GM12878 (cell line): ENCODE measurements at regions not wholly inside any gene's neighbourhood (a gene's known extent, or its start where the extent isn't known, plus 50 kb on each side); places are given as distances from the start of the nearest gene placed in this dataset.

Experiments used
- ATAC-seq: fragments of 200-7000 bp; cut with Tn5 transposase; 3 replicates; pipeline ENCODE4 v1.9.1; 2020; ENCODE audit warnings: mild to moderate bottlenecking, moderate library complexity
- BruUV-seq: library from RNA; stranded (reverse); fragments of 400-500 nt; replicated peaks from 2 replicates; lab custom pipeline; 2021; lab: Mats Ljungman, UMichigan
- CTCF ChIA-PET: fragments of 300-600 bp; sonication (Branson Sonifier 250); formaldehyde crosslinking; extraction: SDS; loops from one replicate; lab custom pipeline; 2021; ENCODE audit warnings: inconsistent platforms; lab: Yijun Ruan, JAX
- POLR2A ChIA-PET: fragments of 350-600 bp; formaldehyde crosslinking; extraction: SDS; loops from one replicate; lab custom pipeline; 2021; ENCODE audit warnings: inconsistent platforms; lab: Charles Lee
- RAD21 ChIA-PET: fragments of 300-600 bp; sonication (Branson Sonifier 250); formaldehyde crosslinking; loops from one replicate; lab custom pipeline; 2023; ENCODE audit warnings: antibody characterized with exemption; ENCODE audit not compliant: unreplicated experiment; lab: Charles Lee
- SMC1A ChIA-PET: fragments of 300-600 bp; sonication (Branson Sonifier 250); formaldehyde crosslinking; loops from one replicate; lab custom pipeline; 2023; ENCODE audit not compliant: unreplicated experiment, uncharacterized antibody; lab: Charles Lee
- DNase-seq: peaks from one replicate; pipeline ENCODE4 v3.0.0-alpha.2; 2011; ENCODE audit warnings: low read depth, low spot score
- FAIRE-seq: peaks from 3 replicates; lab custom pipeline; 2011; peaks lifted over from hg19 to GRCh38; lab: Jason Lieb, UNC
- H2AFZ ChIP-seq: 2 replicates; pipeline ENCODE4 v1.6.0; 2011; ENCODE audit warnings: low read depth, low read length, control low read depth; ENCODE audit not compliant: control insufficient read depth
- H3K27ac ChIP-seq: 2 replicates; pipeline ENCODE4 v1.5.1; 2011; ENCODE audit warnings: control low read depth; ENCODE audit not compliant: control insufficient read depth, insufficient read depth
- H3K27me3 ChIP-seq, 2 experiments: replicated peaks in 1 of 2; 2 replicates each; pipeline versions ENCODE4 v1.6.0 to v1.6.1; 2011; ENCODE audit warnings: low read length in 1 of 2; ENCODE audit not compliant: control insufficient read depth in 2 of 2, insufficient read depth in 2 of 2
- H3K36me3 ChIP-seq, 2 experiments: 2 replicates each; pipeline ENCODE4 v1.5.1; 2011; ENCODE audit warnings: low read length in 1 of 2; ENCODE audit not compliant: control insufficient read depth in 2 of 2, insufficient read depth in 2 of 2
- H3K4me1 ChIP-seq: 2 replicates; pipeline ENCODE4 v1.6.1; 2011; ENCODE audit warnings: mild to moderate bottlenecking, low read length, moderate library complexity, mixed read lengths; ENCODE audit not compliant: control insufficient read depth, insufficient read depth
- H3K4me2 ChIP-seq: 2 replicates; pipeline ENCODE4 v1.6.0; 2011; ENCODE audit warnings: control low read depth; ENCODE audit not compliant: control insufficient read depth, insufficient read depth
- H3K4me3 ChIP-seq: fragments of 200-600 bp; sonication (generic); 2 replicates; pipeline ENCODE4 v1.5.1; 2016
- H3K79me2 ChIP-seq: 2 replicates; pipeline ENCODE4 v1.6.0; 2011; ENCODE audit warnings: low read length; ENCODE audit not compliant: control insufficient read depth, insufficient read depth
- H3K9ac ChIP-seq: 2 replicates; pipeline ENCODE4 v1.8.0; 2011; ENCODE audit warnings: low read length, control low read depth, mixed read lengths; ENCODE audit not compliant: control insufficient read depth, insufficient read depth
- H3K9me3 ChIP-seq: replicated peaks from 3 replicates; pipeline ENCODE4 v1.5.1; 2011; ENCODE audit warnings: mild to moderate bottlenecking, low read length; ENCODE audit not compliant: control insufficient read depth, insufficient read depth
- H4K20me1 ChIP-seq: 2 replicates; pipeline ENCODE4 v1.6.0; 2011; ENCODE audit not compliant: control insufficient read depth, insufficient read depth
- CBX5 ChIP-seq: sonication (generic); IDR thresholded peaks from 2 replicates; pipeline ENCODE4 v1.6.1; 2016; ENCODE audit warnings: low read depth, moderate library complexity, mild to moderate bottlenecking, inconsistent platforms
- CREB1 ChIP-seq: IDR thresholded peaks from 2 replicates; pipeline ENCODE4 v1.6.1; 2012; ENCODE audit warnings: low read depth, mild to moderate bottlenecking, inconsistent platforms
- ESRRA ChIP-seq: IDR thresholded peaks from 2 replicates; pipeline ENCODE4 v1.6.1; 2012; ENCODE audit warnings: mild to moderate bottlenecking, low read length, improper control_type of control experiment
- FOXM1 ChIP-seq: IDR thresholded peaks from 2 replicates; pipeline ENCODE4 v1.6.1; 2012; ENCODE audit warnings: low read depth, mild to moderate bottlenecking, inconsistent platforms, low read length, moderate library complexity
- GATAD2B ChIP-seq: fragments of 450-650 bp; conservative IDR thresholded peaks from 2 replicates; pipeline ENCODE4 v1.6.1; 2017; ENCODE audit warnings: low read depth, mild to moderate bottlenecking, moderate library complexity
- JUND ChIP-seq: IDR thresholded peaks from 2 replicates; pipeline ENCODE4 v1.6.1; 2012; ENCODE audit warnings: low read depth, mild to moderate bottlenecking, low read length, improper control_type of control experiment, moderate library complexity
- KAT2A ChIP-seq: conservative IDR thresholded peaks from 2 replicates; pipeline ENCODE4 v1.6.1; 2011; ENCODE audit warnings: low read depth, low read length; ENCODE audit not compliant: control insufficient read depth
- NFYB ChIP-seq: IDR thresholded peaks from 2 replicates; pipeline ENCODE4 v1.6.1; 2011; ENCODE audit warnings: low read depth, mild to moderate bottlenecking, low read length, improper control_type of control experiment, moderate library complexity; ENCODE audit not compliant: insufficient read depth
- POLR2A ChIP-seq: IDR thresholded peaks from 2 replicates; pipeline ENCODE4 v1.6.1; 2011; ENCODE audit warnings: low read depth, mild to moderate bottlenecking, low read length
- POLR2AphosphoS5 ChIP-seq: IDR thresholded peaks from 2 replicates; pipeline ENCODE4 v1.6.1; 2011; ENCODE audit warnings: mild to moderate bottlenecking, low read length, inconsistent platforms
- RAD21 ChIP-seq: IDR thresholded peaks from 2 replicates; pipeline ENCODE4 v1.6.1; 2011; ENCODE audit warnings: mild to moderate bottlenecking, low read depth, low read length, moderate library complexity; ENCODE audit not compliant: insufficient read depth
- RBBP5 ChIP-seq: fragments of 200-600 bp; sonication (generic); conservative IDR thresholded peaks from 2 replicates; pipeline ENCODE4 v1.6.1; 2016
- SIN3A ChIP-seq: IDR thresholded peaks from 2 replicates; pipeline ENCODE4 v1.6.1; 2012; ENCODE audit warnings: low read depth, low read length, improper control_type of control experiment
- SP1 ChIP-seq: IDR thresholded peaks from one replicate; pipeline ENCODE4 v1.6.1; 2011; ENCODE audit warnings: low read depth, low read length
- SREBF1 ChIP-seq: IDR thresholded peaks from 2 replicates; pipeline ENCODE4 v1.6.1; 2012; ENCODE audit warnings: mild to moderate bottlenecking, low read length
- WRNIP1 ChIP-seq: IDR thresholded peaks from 2 replicates; pipeline ENCODE4 v1.6.1; 2011; ENCODE audit warnings: low read depth, low read length, improper control_type of control experiment, borderline replicate concordance
- YY1 ChIP-seq: IDR thresholded peaks from 2 replicates; pipeline ENCODE4 v1.6.1; 2011; ENCODE audit warnings: low read depth, mild to moderate bottlenecking, low read length
- WGBS: methylation state at CpG from one replicate; pipeline ENCODE4 v1.1.6; 2016; ENCODE audit warnings: low lambda C conversion rate; ENCODE audit not compliant: insufficient replicate concordance, insufficient coverage; ENCODE audit errors: missing lambda C conversion rate; 5-methylcytosine and 5-hydroxymethylcytosine counted together
- in situ Hi-C: fragments of 300-500 bp; cut with MboI; formaldehyde crosslinking; loops from 9 replicates; pipeline ENCODE4 v1.14.3; 2018; ENCODE audit warnings: mixed read lengths
- intact Hi-C: fragments of 100-400 bp; cut with micrococcal nuclease; formaldehyde crosslinking; loops from one replicate; pipeline ENCODE4 v1.14.2; 2022; ENCODE audit not compliant: unreplicated experiment
- TF ChIP-seq, protein P1 (sequence below): IDR thresholded peaks from 2 replicates; pipeline ENCODE4 v1.6.1; 2012; ENCODE audit warnings: low read depth, low read length, improper control_type of control experiment
- TF ChIP-seq, protein P2 (sequence below): fragments of 450-650 bp; formaldehyde crosslinking; IDR thresholded peaks from 2 replicates; pipeline ENCODE4 v1.4.0; 2020; ENCODE audit warnings: mild to moderate bottlenecking, moderate library complexity
- TF ChIP-seq, protein P3 (sequence below): IDR thresholded peaks from 2 replicates; pipeline ENCODE4 v1.6.1; 2011; ENCODE audit warnings: mild to moderate bottlenecking, low read depth, low read length, moderate library complexity; ENCODE audit not compliant: insufficient replicate concordance

DNA sequence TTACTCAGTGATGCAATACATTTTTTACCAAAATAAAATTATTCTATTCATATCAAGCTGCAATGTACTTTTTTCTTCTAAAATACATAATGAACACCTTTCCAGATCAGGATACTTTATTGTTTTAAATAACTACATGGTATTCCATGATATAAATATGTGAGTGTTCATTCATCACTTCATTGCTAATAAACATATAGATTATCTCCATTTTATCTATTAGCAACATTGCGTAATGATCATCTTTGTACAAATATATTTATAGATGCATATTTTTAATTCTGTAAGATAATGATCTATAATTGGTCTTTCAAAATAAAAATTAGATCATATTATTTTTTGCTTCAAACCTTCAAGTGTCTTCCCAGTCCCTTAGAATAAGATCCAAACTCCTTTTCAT is 156.1 kb upstream of the HHIP start:
- H3K27ac ChIP-seq: no peak overlapping the region
- FAIRE-seq (no peak), DNase-seq (no peak), ATAC-seq (no peak)
- no peaks in the 10 kb centered on the region for H4K20me1 ChIP-seq
- POLR2A ChIA-PET: no interaction called here
- no peaks in the 10 kb centered on the region for H3K27me3 ChIP-seq
- CTCF ChIA-PET: no interaction called here
- H3K9ac ChIP-seq: no peak overlapping the region
- TF ChIP-seq, protein P1, sequence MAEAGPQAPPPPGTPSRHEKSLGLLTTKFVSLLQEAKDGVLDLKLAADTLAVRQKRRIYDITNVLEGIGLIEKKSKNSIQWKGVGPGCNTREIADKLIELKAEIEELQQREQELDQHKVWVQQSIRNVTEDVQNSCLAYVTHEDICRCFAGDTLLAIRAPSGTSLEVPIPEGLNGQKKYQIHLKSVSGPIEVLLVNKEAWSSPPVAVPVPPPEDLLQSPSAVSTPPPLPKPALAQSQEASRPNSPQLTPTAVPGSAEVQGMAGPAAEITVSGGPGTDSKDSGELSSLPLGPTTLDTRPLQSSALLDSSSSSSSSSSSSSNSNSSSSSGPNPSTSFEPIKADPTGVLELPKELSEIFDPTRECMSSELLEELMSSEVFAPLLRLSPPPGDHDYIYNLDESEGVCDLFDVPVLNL: no peak
- no peak for TF ChIP-seq POLR2A
- TF ChIP-seq FOXM1: no peak
- no peak for TF ChIP-seq RBBP5
- TF ChIP-seq KAT2A: no peak
- TF ChIP-seq SP1: no peak
- no peak for TF ChIP-seq POLR2AphosphoS5
- no peak for TF ChIP-seq JUND
- TF ChIP-seq YY1: no peak
- TF ChIP-seq CBX5: no peak
- TF ChIP-seq SIN3A: no peak
- TF ChIP-seq WRNIP1: no peak
- no peak for TF ChIP-seq GATAD2B
- TF ChIP-seq, protein P2, sequence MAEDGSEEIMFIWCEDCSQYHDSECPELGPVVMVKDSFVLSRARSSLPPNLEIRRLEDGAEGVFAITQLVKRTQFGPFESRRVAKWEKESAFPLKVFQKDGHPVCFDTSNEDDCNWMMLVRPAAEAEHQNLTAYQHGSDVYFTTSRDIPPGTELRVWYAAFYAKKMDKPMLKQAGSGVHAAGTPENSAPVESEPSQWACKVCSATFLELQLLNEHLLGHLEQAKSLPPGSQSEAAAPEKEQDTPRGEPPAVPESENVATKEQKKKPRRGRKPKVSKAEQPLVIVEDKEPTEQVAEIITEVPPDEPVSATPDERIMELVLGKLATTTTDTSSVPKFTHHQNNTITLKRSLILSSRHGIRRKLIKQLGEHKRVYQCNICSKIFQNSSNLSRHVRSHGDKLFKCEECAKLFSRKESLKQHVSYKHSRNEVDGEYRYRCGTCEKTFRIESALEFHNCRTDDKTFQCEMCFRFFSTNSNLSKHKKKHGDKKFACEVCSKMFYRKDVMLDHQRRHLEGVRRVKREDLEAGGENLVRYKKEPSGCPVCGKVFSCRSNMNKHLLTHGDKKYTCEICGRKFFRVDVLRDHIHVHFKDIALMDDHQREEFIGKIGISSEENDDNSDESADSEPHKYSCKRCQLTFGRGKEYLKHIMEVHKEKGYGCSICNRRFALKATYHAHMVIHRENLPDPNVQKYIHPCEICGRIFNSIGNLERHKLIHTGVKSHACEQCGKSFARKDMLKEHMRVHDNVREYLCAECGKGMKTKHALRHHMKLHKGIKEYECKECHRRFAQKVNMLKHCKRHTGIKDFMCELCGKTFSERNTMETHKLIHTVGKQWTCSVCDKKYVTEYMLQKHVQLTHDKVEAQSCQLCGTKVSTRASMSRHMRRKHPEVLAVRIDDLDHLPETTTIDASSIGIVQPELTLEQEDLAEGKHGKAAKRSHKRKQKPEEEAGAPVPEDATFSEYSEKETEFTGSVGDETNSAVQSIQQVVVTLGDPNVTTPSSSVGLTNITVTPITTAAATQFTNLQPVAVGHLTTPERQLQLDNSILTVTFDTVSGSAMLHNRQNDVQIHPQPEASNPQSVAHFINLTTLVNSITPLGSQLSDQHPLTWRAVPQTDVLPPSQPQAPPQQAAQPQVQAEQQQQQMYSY (CRISPR knock-in tag): no peak
- TF ChIP-seq RAD21: no peak
- TF ChIP-seq NFYB: no peak
- TF ChIP-seq SREBF1: no peak
- no peak for TF ChIP-seq CREB1
- TF ChIP-seq, protein P3, sequence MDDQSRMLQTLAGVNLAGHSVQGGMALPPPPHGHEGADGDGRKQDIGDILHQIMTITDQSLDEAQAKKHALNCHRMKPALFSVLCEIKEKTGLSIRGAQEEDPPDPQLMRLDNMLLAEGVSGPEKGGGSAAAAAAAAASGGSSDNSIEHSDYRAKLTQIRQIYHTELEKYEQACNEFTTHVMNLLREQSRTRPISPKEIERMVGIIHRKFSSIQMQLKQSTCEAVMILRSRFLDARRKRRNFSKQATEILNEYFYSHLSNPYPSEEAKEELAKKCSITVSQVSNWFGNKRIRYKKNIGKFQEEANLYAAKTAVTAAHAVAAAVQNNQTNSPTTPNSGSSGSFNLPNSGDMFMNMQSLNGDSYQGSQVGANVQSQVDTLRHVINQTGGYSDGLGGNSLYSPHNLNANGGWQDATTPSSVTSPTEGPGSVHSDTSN: no peak
- no peak for TF ChIP-seq ESRRA
- no peaks in the 10 kb centered on the region for H3K9me3 ChIP-seq
- no peak overlapping the region for H2AFZ ChIP-seq
- no peak overlapping the region for H3K4me3 ChIP-seq
- RAD21 ChIA-PET: no interaction called here
- no TSS peak for BruUV-seq
- H3K79me2 ChIP-seq: no peaks in the 10 kb centered on the region
- 53% methylated on average over 1 of the region's 1 CpG for WGBS
- H3K4me1 ChIP-seq: no peaks in the 10 kb centered on the region
- in situ Hi-C loops (no loop called here), intact Hi-C loops (no loop called here)
- H3K36me3 ChIP-seq: no peaks in the 10 kb centered on the region
- SMC1A ChIA-PET: interaction anchor here (1.1 kb wide), 1 partner anchor 15 kb away, joined by 3 read pairs; no protein-coding TSS in a partner anchor
- H3K4me2 ChIP-seq: no peak overlapping the region
